Activated CD8-positive, alpha-beta memory T cell treated with anti-CD3 and anti-CD28 coated beads for 36 hours (primary cell): ENCODE measurements at regions not wholly inside any gene's neighbourhood (a gene's known extent, or its start where the extent isn't known, plus 50 kb on each side); places are given as distances from the start of the nearest gene placed in this dataset.

Experiments
- CTCF ChIA-PET: fragments of 350-600 bp; sonication (Branson Sonifier 250); formaldehyde crosslinking; loops from one replicate; lab custom pipeline; 2021; ENCODE audit warnings: antibody characterized with exemption; lab: Charles Lee
- POLR2A ChIA-PET: fragments of 350-600 bp; sonication (Branson Sonifier 250); formaldehyde crosslinking; loops from one replicate; lab custom pipeline; 2021; ENCODE audit warnings: antibody characterized with exemption; lab: Charles Lee

GRCh38 chr2:203809991-203810510 lies 57.5 kb upstream of the CTLA4 start:
- ChIA-PET POLR2A (interaction anchor here (1.4 kb wide), 1 partner anchor 70 kb away, joined by 4 read pairs; no protein-coding TSS in a partner anchor), CTCF (interaction anchor here (1.4 to 2.2 kb wide), 2 partner anchors 11 to 92 kb away, joined by 3 to 6 read pairs; no protein-coding TSS in a partner anchor)

GRCh38 chr2:203811491-203812221 lies 55.9 kb upstream of the CTLA4 start:
- CTCF ChIA-PET: interaction anchor here (0.7 to 1.7 kb wide), 8 partner anchors 18 to 327 kb away, joined by 3 to 5 read pairs (median 3); no protein-coding TSS in a partner anchor

GRCh38 chr2:203812294-203813221 lies 55.0 kb upstream of the CTLA4 start:
- ChIA-PET CTCF (interaction anchor here (0.5 to 1.7 kb wide), 9 partner anchors 17 to 318 kb away, joined by 3 to 6 read pairs (median 3); no protein-coding TSS in a partner anchor), POLR2A (interaction anchor here (1.0 to 1.4 kb wide), 5 partner anchors 59 to 103 kb away, joined by 3 to 7 read pairs (median 4); no protein-coding TSS in a partner anchor)

More at GRCh38 chr2:203811491-203812221, 55.9 kb upstream of the CTLA4 start:
- POLR2A ChIA-PET: interaction anchor here (0.9 to 1.4 kb wide), 8 partner anchors 9 to 102 kb away, joined by 3 to 8 read pairs (median 4); no protein-coding TSS in a partner anchor

- ChIA-PET CTCF (interaction anchor here (0.5 to 2.5 kb wide), 7 partner anchors 15 to 326 kb away, joined by 3 to 10 read pairs (median 3); no protein-coding TSS in a partner anchor), POLR2A (no interaction called here)
These were observed 53.9 kb upstream of the CTLA4 start for GRCh38 chr2:203813684-203814083.

- POLR2A ChIA-PET: interaction anchor here (0.6 to 1.1 kb wide), 2 partner anchors 37 to 53 kb away, joined by 3 to 4 read pairs; partner anchors contain the start of gene CTLA4
- CTCF ChIA-PET: interaction anchor here (0.8 to 2.5 kb wide), 16 partner anchors 10 to 330 kb away, joined by 3 to 10 read pairs (median 4); no protein-coding TSS in a partner anchor
These were observed 52.7 kb upstream of the CTLA4 start for GRCh38 chr2:203814661-203815540.

GRCh38 chr2:203815541-203815898 lies 52.1 kb upstream of the CTLA4 start:
- POLR2A ChIA-PET: interaction anchor here (0.6 to 1.1 kb wide), 2 partner anchors 36 to 52 kb away, joined by 3 to 4 read pairs; partner anchors contain the start of gene CTLA4
- CTCF ChIA-PET: interaction anchor here (0.8 to 2.5 kb wide), 16 partner anchors 9 to 331 kb away, joined by 3 to 10 read pairs (median 4); no protein-coding TSS in a partner anchor

- ChIA-PET POLR2A (interaction anchor here (0.7 kb wide), 1 partner anchor 341 kb away, joined by 3 read pairs; no protein-coding TSS in a partner anchor), CTCF (interaction anchor here (0.6 to 1.9 kb wide), 3 partner anchors 92 to 333 kb away, joined by 3 to 7 read pairs (median 4); no protein-coding TSS in a partner anchor)
These were observed 50.4 kb upstream of the CTLA4 start for GRCh38 chr2:203817147-203817546.
